ENCODE measurements at regions not wholly inside any gene's neighbourhood (a gene's known extent, or its start where the extent isn't known, plus 50 kb on each side); places are given as distances from the start of the nearest gene placed in this dataset.
"Not testable (repeated sequence)": the region's sequence is repeated elsewhere in the genome, so short reads cannot be mapped to it uniquely, and the experiment has no call there.

DNA sequence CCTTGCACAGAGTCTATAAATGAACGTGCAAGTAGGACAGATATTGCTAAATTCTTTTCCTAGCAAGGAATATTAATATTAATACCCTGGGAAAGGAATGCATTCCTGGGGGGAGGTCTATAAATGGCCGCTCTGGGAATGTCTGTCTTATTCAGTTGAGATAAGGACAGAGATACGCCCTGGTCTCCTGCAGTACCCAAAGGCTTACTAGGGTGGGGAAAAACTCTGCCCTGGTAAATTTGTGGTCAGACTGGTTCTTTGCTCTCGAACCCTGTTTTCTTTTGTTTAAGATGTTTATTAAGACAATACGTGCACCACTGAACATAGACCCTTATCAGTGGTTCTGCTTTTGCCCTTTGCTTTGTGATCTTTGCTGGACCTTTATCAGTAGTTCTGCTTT lies 122.0 kb downstream of the ART5 start:
- BruUV-seq (replicated peaks); H4K20me1 ChIP-seq (ENCODE audit: insufficient read depth, low read length); H3K4me3 ChIP-seq (replicated peaks in 1 of 3; ENCODE audit: insufficient read depth in 1 of 3, low read depth in 2 of 3, low read length in 3 of 3); in situ Hi-C loops (cut with HindIII; ENCODE audit: extremely low pct_ligation_motif_present, low pct_unique_long_range_greater_than_20kb); H2AFZ ChIP-seq (ENCODE audit: low read length); FAIRE-seq; intact Hi-C loops (cut with micrococcal nuclease; ENCODE audit: unreplicated experiment); H3K9ac ChIP-seq (ENCODE audit: insufficient read depth, low read depth, low read length); H3K36me3 ChIP-seq (replicated peaks in 1 of 2; ENCODE audit: control insufficient read depth in 1 of 2, insufficient read depth in 2 of 2, low read length in 2 of 2); H3K4me1 ChIP-seq (ENCODE audit: insufficient read depth, low read length); H3K9me3 ChIP-seq (ENCODE audit: low read length); H3K4me2 ChIP-seq (ENCODE audit: low read depth, low read length); H3K79me2 ChIP-seq (ENCODE audit: insufficient read depth, low read length); CTCF ChIA-PET (ENCODE audit: low intra/inter-chr PET ratio, low total read pairs); H3K27ac ChIP-seq (ENCODE audit: extremely low read length, insufficient read depth, low read length); H3K27me3 ChIP-seq (ENCODE audit: control insufficient read depth in 1 of 2, insufficient read depth in 2 of 2, low read length in 2 of 2); DNase-seq (ENCODE audit: low spot score); POLR2A ChIA-PET; ATAC-seq: not testable (repeated sequence)
- 20% methylated on average over 5 of the region's 5 CpGs for WGBS (ENCODE audit: low lambda C conversion rate)

DNA sequence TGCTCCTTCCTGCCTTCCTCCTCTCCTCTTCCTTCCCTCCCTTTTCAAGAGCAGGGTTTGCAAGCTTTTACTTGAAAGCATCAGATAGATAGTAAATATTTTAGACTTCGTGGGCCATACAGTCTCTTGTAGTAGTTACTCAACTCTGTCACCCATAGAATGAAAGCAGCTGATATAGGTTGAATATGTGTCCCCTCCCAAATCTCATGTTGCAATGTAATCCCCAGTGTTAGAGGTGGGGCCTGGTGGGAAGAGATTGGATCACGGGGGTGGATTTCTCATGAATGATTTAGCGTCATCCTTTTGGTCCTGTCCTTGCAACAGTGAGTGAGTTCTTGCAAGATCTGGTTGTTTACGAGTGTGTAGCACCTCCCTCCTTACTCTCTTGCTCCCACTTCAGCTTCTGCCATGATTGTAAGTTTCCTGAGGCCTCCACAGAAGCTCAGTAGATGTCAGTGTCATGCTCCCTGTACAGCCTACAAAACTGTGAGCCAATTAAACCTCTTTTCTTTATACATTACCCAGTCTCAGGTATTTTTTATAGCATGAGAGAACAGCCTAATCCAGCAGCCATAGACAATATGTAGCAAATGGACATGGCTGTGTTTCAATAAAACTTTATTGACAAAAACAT lies 124.7 kb downstream of the ART5 start:
- H3K79me2 ChIP-seq (ENCODE audit: insufficient read depth, low read length); H3K27me3 ChIP-seq (ENCODE audit: control insufficient read depth in 1 of 2, insufficient read depth in 2 of 2, low read length in 2 of 2); intact Hi-C loops (cut with micrococcal nuclease; ENCODE audit: unreplicated experiment); H3K9me3 ChIP-seq (ENCODE audit: low read length); POLR2A ChIA-PET; H4K20me1 ChIP-seq (ENCODE audit: insufficient read depth, low read length); H3K36me3 ChIP-seq (replicated peaks in 1 of 2; ENCODE audit: control insufficient read depth in 1 of 2, insufficient read depth in 2 of 2, low read length in 2 of 2); H3K27ac ChIP-seq (ENCODE audit: extremely low read length, insufficient read depth, low read length); ATAC-seq; H3K4me2 ChIP-seq (ENCODE audit: low read depth, low read length); in situ Hi-C loops (cut with HindIII; ENCODE audit: extremely low pct_ligation_motif_present, low pct_unique_long_range_greater_than_20kb); H3K4me1 ChIP-seq (ENCODE audit: insufficient read depth, low read length); H2AFZ ChIP-seq (ENCODE audit: low read length); H3K4me3 ChIP-seq (replicated peaks in 1 of 3; ENCODE audit: insufficient read depth in 1 of 3, low read depth in 2 of 3, low read length in 3 of 3); BruUV-seq (replicated peaks); DNase-seq (ENCODE audit: low spot score); FAIRE-seq; H3K9ac ChIP-seq (ENCODE audit: insufficient read depth, low read depth, low read length); CTCF ChIA-PET (ENCODE audit: low intra/inter-chr PET ratio, low total read pairs): not testable (repeated sequence)
- 11% methylated on average over 4 of the region's 4 CpGs for WGBS (ENCODE audit: low lambda C conversion rate)

- H3K36me3 ChIP-seq (replicated peaks in 1 of 2; ENCODE audit: control insufficient read depth in 1 of 2, insufficient read depth in 2 of 2, low read length in 2 of 2); FAIRE-seq; H3K27ac ChIP-seq (ENCODE audit: extremely low read length, insufficient read depth, low read length); POLR2A ChIA-PET; BruUV-seq (replicated peaks); CTCF ChIA-PET (ENCODE audit: low intra/inter-chr PET ratio, low total read pairs); in situ Hi-C loops (cut with HindIII; ENCODE audit: extremely low pct_ligation_motif_present, low pct_unique_long_range_greater_than_20kb); intact Hi-C loops (cut with micrococcal nuclease; ENCODE audit: unreplicated experiment); H3K9me3 ChIP-seq (ENCODE audit: low read length); H3K4me2 ChIP-seq (ENCODE audit: low read depth, low read length); DNase-seq (ENCODE audit: low spot score); H4K20me1 ChIP-seq (ENCODE audit: insufficient read depth, low read length); H3K4me3 ChIP-seq (replicated peaks in 1 of 3; ENCODE audit: insufficient read depth in 1 of 3, low read depth in 2 of 3, low read length in 3 of 3); ATAC-seq; H3K4me1 ChIP-seq (ENCODE audit: insufficient read depth, low read length); H3K9ac ChIP-seq (ENCODE audit: insufficient read depth, low read depth, low read length); H2AFZ ChIP-seq (ENCODE audit: low read length); H3K27me3 ChIP-seq (ENCODE audit: control insufficient read depth in 1 of 2, insufficient read depth in 2 of 2, low read length in 2 of 2); H3K79me2 ChIP-seq (ENCODE audit: insufficient read depth, low read length): not testable (repeated sequence)
- WGBS (ENCODE audit: low lambda C conversion rate) = 32% methylated on average over 6 of the region's 6 CpGs
Observed at GRCh38 chr11:3516345-3516933, 125.4 kb downstream of the ART5 start.

- intact Hi-C loops (cut with micrococcal nuclease; ENCODE audit: unreplicated experiment); H4K20me1 ChIP-seq (ENCODE audit: insufficient read depth, low read length): not testable (repeated sequence)
Observed at GRCh38 chr11:3514635-3515424, 127.0 kb downstream of the ART5 start.

More at GRCh38 chr11:3514635-3515424, 127.0 kb downstream of the ART5 start:
- DNase-seq (ENCODE audit: low spot score); H3K4me2 ChIP-seq (ENCODE audit: low read depth, low read length); H3K9me3 ChIP-seq (ENCODE audit: low read length); BruUV-seq (replicated peaks); ATAC-seq; POLR2A ChIA-PET; H3K27me3 ChIP-seq (ENCODE audit: control insufficient read depth in 1 of 2, insufficient read depth in 2 of 2, low read length in 2 of 2); H3K36me3 ChIP-seq (replicated peaks in 1 of 2; ENCODE audit: control insufficient read depth in 1 of 2, insufficient read depth in 2 of 2, low read length in 2 of 2); H3K79me2 ChIP-seq (ENCODE audit: insufficient read depth, low read length); H3K9ac ChIP-seq (ENCODE audit: insufficient read depth, low read depth, low read length); H3K27ac ChIP-seq (ENCODE audit: extremely low read length, insufficient read depth, low read length); H2AFZ ChIP-seq (ENCODE audit: low read length); in situ Hi-C loops (cut with HindIII; ENCODE audit: extremely low pct_ligation_motif_present, low pct_unique_long_range_greater_than_20kb); H3K4me3 ChIP-seq (replicated peaks in 1 of 3; ENCODE audit: insufficient read depth in 1 of 3, low read depth in 2 of 3, low read length in 3 of 3); H3K4me1 ChIP-seq (ENCODE audit: insufficient read depth, low read length); CTCF ChIA-PET (ENCODE audit: low intra/inter-chr PET ratio, low total read pairs); FAIRE-seq: not testable (repeated sequence)
- 34% methylated on average over 15 of the region's 15 CpGs for WGBS (ENCODE audit: low lambda C conversion rate)

Data from HepG2 (cell line).